Neural progenitor cell (in vitro differentiated cells): ENCODE measurements at regions not wholly inside any gene's neighbourhood (a gene's known extent, or its start where the extent isn't known, plus 50 kb on each side); places are given as distances from the start of the nearest gene placed in this dataset.

ENCODE experiments used
- DNase-seq: peaks from one replicate; pipeline ENCODE4 v3.0.0-alpha.2; 2016; ENCODE audit warnings: low spot score
- H2AFZ ChIP-seq: fragments of 200-600 bp; sonication (generic); replicated peaks from 2 replicates; pipeline ENCODE4 v1.6.1; 2016; ENCODE audit warnings: antibody characterized with exemption
- H3F3A ChIP-seq: fragments of 200-600 bp; sonication (generic); 2 replicates; pipeline ENCODE4 v1.6.1; 2016; ENCODE audit warnings: antibody characterized with exemption, low read depth
- H3K27ac ChIP-seq: fragments of 200-600 bp; sonication (generic); 2 replicates; pipeline ENCODE4 v1.5.1; 2016; ENCODE audit warnings: mild to moderate bottlenecking
- H3K27me3 ChIP-seq: fragments of 200-600 bp; sonication (generic); 2 replicates; pipeline ENCODE4 v1.6.1; 2016; ENCODE audit warnings: mild to moderate bottlenecking, moderate library complexity
- H3K36me3 ChIP-seq: fragments of 200-600 bp; sonication (generic); 2 replicates; pipeline ENCODE4 v1.5.1; 2016
- H3K4me1 ChIP-seq: fragments of 200-600 bp; sonication (generic); 2 replicates; pipeline ENCODE4 v1.6.1; 2016; ENCODE audit warnings: mixed run types
- H3K4me2 ChIP-seq: fragments of 200-600 bp; sonication (generic); 2 replicates; pipeline ENCODE4 v1.6.1; 2016
- H3K4me3 ChIP-seq: fragments of 200-600 bp; sonication (generic); 2 replicates; pipeline ENCODE4 v1.5.1; 2016
- H3K79me2 ChIP-seq: fragments of 200-600 bp; sonication (generic); 2 replicates; pipeline ENCODE4 v1.6.1; 2016; ENCODE audit warnings: low read depth
- H3K9ac ChIP-seq: fragments of 200-600 bp; sonication (generic); 2 replicates; pipeline ENCODE4 v1.6.1; 2016
- H3K9me3 ChIP-seq: fragments of 200-600 bp; sonication (generic); 2 replicates; pipeline ENCODE4 v1.5.1; 2016; ENCODE audit warnings: low read depth
- H4K20me1 ChIP-seq: fragments of 200-600 bp; sonication (generic); 2 replicates; pipeline ENCODE4 v1.6.1; 2016; ENCODE audit warnings: low read depth
- H3K27ac Mint-ChIP-seq: 3 replicates; pipeline ENCODE4 v1.8.0; 2021; ENCODE audit warnings: mixed read lengths
- H3K27me3 Mint-ChIP-seq: 2 replicates; pipeline ENCODE4 v1.8.0; 2022; ENCODE audit warnings: low read depth, mild to moderate bottlenecking, inconsistent platforms, moderate library complexity, mixed read lengths; ENCODE audit not compliant: insufficient read depth
- H3K36me3 Mint-ChIP-seq: 3 replicates; pipeline ENCODE4 v1.8.0; 2021; ENCODE audit warnings: mixed read lengths
- H3K4me1 Mint-ChIP-seq: 3 replicates; pipeline ENCODE4 v1.8.0; 2021; ENCODE audit warnings: mixed read lengths
- H3K4me3 Mint-ChIP-seq: 3 replicates; pipeline ENCODE4 v1.8.0; 2021; ENCODE audit warnings: mild to moderate bottlenecking, moderate library complexity, mixed read lengths
- H3K9me3 Mint-ChIP-seq: 3 replicates; pipeline ENCODE4 v1.8.0; 2020; ENCODE audit warnings: mixed read lengths
- CTCF ChIP-seq: fragments of 200-600 bp; sonication (generic); IDR thresholded peaks from 2 replicates; pipeline ENCODE4 v1.5.1; 2017; ENCODE audit warnings: antibody characterized with exemption, mild to moderate bottlenecking
- EZH2 ChIP-seq: fragments of 200-600 bp; sonication (generic); IDR thresholded peaks from 2 replicates; pipeline ENCODE4 v1.6.1; 2017; ENCODE audit warnings: antibody characterized with exemption, mild to moderate bottlenecking, moderate library complexity
- EZH2phosphoT487 ChIP-seq: fragments of 200-600 bp; sonication (generic); IDR thresholded peaks from 2 replicates; pipeline ENCODE4 v1.6.1; 2017; ENCODE audit warnings: antibody characterized with exemption

GRCh38 chr18:73737990-73738389, 409.6 kb downstream of the FBXO15 start:
- H3K4me2 ChIP-seq, result no peak overlapping the region

GRCh38 chr18:73735836-73736235, 411.8 kb downstream of the FBXO15 start:
- TF ChIP-seq EZH2, result no peak
- no peak for TF ChIP-seq EZH2phosphoT487
- TF ChIP-seq CTCF, result no peak
- Histone ChIP-seq H3K4me2 (no peak overlapping the region), H4K20me1 (no peaks in the 10 kb centered on the region), H3K27me3 (no peaks in the 10 kb centered on the region), H3K4me3 (no peak overlapping the region), H3K36me3 (no peaks in the 10 kb centered on the region), H3K27ac (no peak overlapping the region), H2AFZ (no peak overlapping the region), H3K79me2 (no peaks in the 10 kb centered on the region), H3F3A (no peaks in the 10 kb centered on the region), H3K4me1 (no peaks in the 10 kb centered on the region), H3K9ac (no peak overlapping the region), H3K9me3 (no peaks in the 10 kb centered on the region)
- no peaks in the 10 kb centered on the region for H3K36me3 Mint-ChIP-seq
- H3K27ac Mint-ChIP-seq, result no peak overlapping the region
- no peaks in the 10 kb centered on the region for H3K27me3 Mint-ChIP-seq
- no peak overlapping the region for H3K4me3 Mint-ChIP-seq
- H3K9me3 Mint-ChIP-seq, result peaks cover 3% of the 10 kb centered on the region
- H3K4me1 Mint-ChIP-seq, result no peaks in the 10 kb centered on the region
- DNase-seq, result no peak

More at GRCh38 chr18:73737990-73738389, 409.6 kb downstream of the FBXO15 start:
- DNase-seq, result no peak
- Histone ChIP-seq H3K4me3 (no peak overlapping the region), H3K9me3 (no peaks in the 10 kb centered on the region), H4K20me1 (no peaks in the 10 kb centered on the region), H3K4me1 (peaks cover 13% of the 10 kb centered on the region), H3K79me2 (no peaks in the 10 kb centered on the region), H3K27ac (no peak overlapping the region), H3F3A (no peaks in the 10 kb centered on the region), H3K36me3 (no peaks in the 10 kb centered on the region), H3K9ac (no peak overlapping the region), H3K27me3 (no peaks in the 10 kb centered on the region), H2AFZ (no peak overlapping the region)
- Mint-ChIP-seq H3K27ac (no peak overlapping the region), H3K36me3 (no peaks in the 10 kb centered on the region), H3K4me1 (no peaks in the 10 kb centered on the region), H3K4me3 (no peak overlapping the region), H3K27me3 (no peaks in the 10 kb centered on the region), H3K9me3 (no peaks in the 10 kb centered on the region)
- TF ChIP-seq CTCF (no peak), EZH2phosphoT487 (no peak), EZH2 (no peak)

- no peaks in the 10 kb centered on the region for H3K79me2 ChIP-seq
- TF ChIP-seq EZH2phosphoT487 (no peak), CTCF (no peak), EZH2 (no peak)
- H3K9ac ChIP-seq, result no peak overlapping the region
- no peaks in the 10 kb centered on the region for H3K27me3 ChIP-seq
- no peaks in the 10 kb centered on the region for H3K36me3 ChIP-seq
- H3K27me3 Mint-ChIP-seq, result no peaks in the 10 kb centered on the region
- H3K4me1 Mint-ChIP-seq, result no peaks in the 10 kb centered on the region
- H3K4me3 ChIP-seq, result no peak overlapping the region
- H3K9me3 ChIP-seq, result no peaks in the 10 kb centered on the region
- H2AFZ ChIP-seq, result no peak overlapping the region
- H4K20me1 ChIP-seq, result no peaks in the 10 kb centered on the region
- H3K4me1 ChIP-seq, result no peaks in the 10 kb centered on the region
- no peaks in the 10 kb centered on the region for H3F3A ChIP-seq
- H3K4me2 ChIP-seq, result no peak overlapping the region
- no peak overlapping the region for H3K4me3 Mint-ChIP-seq
- DNase-seq, result no peak
- H3K9me3 Mint-ChIP-seq, result peaks cover 13% of the 10 kb centered on the region
- no peaks in the 10 kb centered on the region for H3K36me3 Mint-ChIP-seq
- H3K27ac Mint-ChIP-seq, result no peak overlapping the region
- H3K27ac ChIP-seq, result no peak overlapping the region
Measured at GRCh38 chr18:73733806-73734314, 413.8 kb downstream of the FBXO15 start.
